Activated T-helper 1 cell treated with anti-CD3 and anti-CD28 coated beads, Interleukin-12 subunit alpha, Interleukin-12 subunit beta, Interleukin-2, Interleukin-4 antibody, amounts not matched to agents 30 ng/mL and 10 ng/mL and 1 ng/mL, durations not matched to agents 14 hours and 24 hours and 36 hours (primary cell): ENCODE measurements at regions not wholly inside any gene's neighbourhood (a gene's known extent, or its start where the extent isn't known, plus 50 kb on each side); places are given as distances from the start of the nearest gene placed in this dataset.
"Not testable (repeated sequence)": the region's sequence is repeated elsewhere in the genome, so short reads cannot be mapped to it uniquely, and the experiment has no call there.

ENCODE experiments used
- DNase-seq: peaks from one replicate; pipeline ENCODE4 v3.0.0; 2021; ENCODE audit warnings: low spot score
- H3K27ac Mint-ChIP-seq: one replicate; pipeline ENCODE4 v1.8.0; 2021; ENCODE audit warnings: mild to moderate bottlenecking, mixed read lengths
- H3K27me3 Mint-ChIP-seq: one replicate; pipeline ENCODE4 v1.8.0; 2022; ENCODE audit warnings: mild to moderate bottlenecking, moderate library complexity, mixed read lengths; ENCODE audit not compliant: insufficient read depth
- H3K36me3 Mint-ChIP-seq: one replicate; pipeline ENCODE4 v1.8.0; 2021; ENCODE audit warnings: low read depth, mixed read lengths
- H3K4me1 Mint-ChIP-seq: one replicate; pipeline ENCODE4 v1.8.0; 2021; ENCODE audit warnings: low read depth, mixed read lengths
- H3K4me3 Mint-ChIP-seq: one replicate; pipeline ENCODE4 v1.8.0; 2021; ENCODE audit warnings: mild to moderate bottlenecking, moderate library complexity, mixed read lengths
- H3K9me3 Mint-ChIP-seq: one replicate; pipeline ENCODE4 v1.8.0; 2021; ENCODE audit warnings: mixed read lengths
- intact Hi-C: fragments of 100-400 bp; cut with micrococcal nuclease; formaldehyde crosslinking; loops from one replicate; pipeline ENCODE4 v1.15.1; 2024

- H3K9me3 Mint-ChIP-seq: peaks cover 4% of the 10 kb centered on the region
- H3K27me3 Mint-ChIP-seq: no peaks in the 10 kb centered on the region
- no peak overlapping the region for H3K4me3 Mint-ChIP-seq
- no peak for DNase-seq
- intact Hi-C loops: no loop called here
- no peaks in the 10 kb centered on the region for H3K4me1 Mint-ChIP-seq
- H3K27ac Mint-ChIP-seq: no peak overlapping the region
- H3K36me3 Mint-ChIP-seq: no peaks in the 10 kb centered on the region
Measured at GRCh38 chr2:34176693-34177092, 577.6 kb upstream of the FAM98A start.

- Mint-ChIP-seq H3K36me3 (no peaks in the 10 kb centered on the region), H3K4me1 (no peaks in the 10 kb centered on the region), H3K9me3 (peaks cover 4% of the 10 kb centered on the region), H3K27ac (no peak overlapping the region), H3K27me3 (no peaks in the 10 kb centered on the region), H3K4me3 (no peak overlapping the region)
- no peak for DNase-seq
- intact Hi-C loops: no loop called here
Measured at GRCh38 chr2:34174506-34174905, 575.4 kb upstream of the FAM98A start.

GRCh38 chr2:34162231-34162630 is 563.1 kb upstream of the FAM98A start:
- H3K4me1 Mint-ChIP-seq: no peaks in the 10 kb centered on the region
- no peak for DNase-seq
- intact Hi-C loops: no loop called here
- H3K9me3 Mint-ChIP-seq: no peaks in the 10 kb centered on the region
- H3K4me3 Mint-ChIP-seq: no peak overlapping the region
- H3K36me3 Mint-ChIP-seq: no peaks in the 10 kb centered on the region
- H3K27me3 Mint-ChIP-seq: no peaks in the 10 kb centered on the region
- H3K27ac Mint-ChIP-seq: no peak overlapping the region

GRCh38 chr2:34161549-34161948 is 562.5 kb upstream of the FAM98A start:
- no peak overlapping the region for H3K27ac Mint-ChIP-seq
- intact Hi-C loops: no loop called here
- no peaks in the 10 kb centered on the region for H3K27me3 Mint-ChIP-seq
- H3K4me1 Mint-ChIP-seq: no peaks in the 10 kb centered on the region
- DNase-seq: no peak
- H3K36me3 Mint-ChIP-seq: no peaks in the 10 kb centered on the region
- H3K9me3 Mint-ChIP-seq: no peaks in the 10 kb centered on the region
- no peak overlapping the region for H3K4me3 Mint-ChIP-seq

GRCh38 chr2:34159901-34160300 is 560.8 kb upstream of the FAM98A start:
- intact Hi-C loops: no loop called here
- H3K9me3 Mint-ChIP-seq: no peaks in the 10 kb centered on the region
- no peak for DNase-seq
- no peaks in the 10 kb centered on the region for H3K4me1 Mint-ChIP-seq
- H3K27ac Mint-ChIP-seq: no peak overlapping the region
- H3K27me3 Mint-ChIP-seq: no peaks in the 10 kb centered on the region
- no peak overlapping the region for H3K4me3 Mint-ChIP-seq
- H3K36me3 Mint-ChIP-seq: no peaks in the 10 kb centered on the region

- intact Hi-C loops: no loop called here
- H3K27ac Mint-ChIP-seq: no peak overlapping the region
- DNase-seq: no peak
- H3K4me3 Mint-ChIP-seq: no peak overlapping the region
- no peaks in the 10 kb centered on the region for H3K27me3 Mint-ChIP-seq
- no peaks in the 10 kb centered on the region for H3K4me1 Mint-ChIP-seq
- peaks cover 4% of the 10 kb centered on the region for H3K9me3 Mint-ChIP-seq
- H3K36me3 Mint-ChIP-seq: no peaks in the 10 kb centered on the region
Measured at GRCh38 chr2:34153484-34153883, 554.4 kb upstream of the FAM98A start.

GRCh38 chr2:34147780-34148179 is 548.7 kb upstream of the FAM98A start:
- Mint-ChIP-seq H3K9me3 (peaks cover 7% of the 10 kb centered on the region), H3K4me3 (no peak overlapping the region), H3K4me1 (no peaks in the 10 kb centered on the region), H3K36me3 (no peaks in the 10 kb centered on the region), H3K27ac (no peak overlapping the region), H3K27me3 (no peaks in the 10 kb centered on the region)
- DNase-seq: no peak
- intact Hi-C loops: no loop called here

- no peak for DNase-seq
- H3K4me3 Mint-ChIP-seq: no peak overlapping the region
- H3K27me3 Mint-ChIP-seq: no peaks in the 10 kb centered on the region
- intact Hi-C loops: no loop called here
- H3K4me1 Mint-ChIP-seq: no peaks in the 10 kb centered on the region
- H3K27ac Mint-ChIP-seq: no peak overlapping the region
- H3K9me3 Mint-ChIP-seq: peaks cover 14% of the 10 kb centered on the region
- H3K36me3 Mint-ChIP-seq: no peaks in the 10 kb centered on the region
Measured at GRCh38 chr2:34143149-34143548, 544.0 kb upstream of the FAM98A start.

GRCh38 chr2:34142531-34143008 is 543.5 kb upstream of the FAM98A start:
- H3K27me3 Mint-ChIP-seq, H3K36me3 Mint-ChIP-seq, H3K27ac Mint-ChIP-seq, H3K4me1 Mint-ChIP-seq, DNase-seq, intact Hi-C loops, H3K4me3 Mint-ChIP-seq: not testable (repeated sequence)
- H3K9me3 Mint-ChIP-seq: peaks cover 14% of the 10 kb centered on the region

GRCh38 chr2:34133065-34133464 is 534.0 kb upstream of the FAM98A start:
- intact Hi-C loops, H3K36me3 Mint-ChIP-seq, H3K4me3 Mint-ChIP-seq, H3K9me3 Mint-ChIP-seq, H3K27ac Mint-ChIP-seq, H3K4me1 Mint-ChIP-seq, H3K27me3 Mint-ChIP-seq, DNase-seq: not testable (repeated sequence)

- no peaks in the 10 kb centered on the region for H3K27me3 Mint-ChIP-seq
- DNase-seq: no peak
- H3K4me1 Mint-ChIP-seq: no peaks in the 10 kb centered on the region
- intact Hi-C loops: no loop called here
- no peak overlapping the region for H3K27ac Mint-ChIP-seq
- no peaks in the 10 kb centered on the region for H3K36me3 Mint-ChIP-seq
- no peak overlapping the region for H3K4me3 Mint-ChIP-seq
- peaks cover 8% of the 10 kb centered on the region for H3K9me3 Mint-ChIP-seq
Measured at GRCh38 chr2:34126279-34126678, 527.2 kb upstream of the FAM98A start.

GRCh38 chr2:34123996-34124785 is 525.1 kb upstream of the FAM98A start:
- intact Hi-C loops: no loop called here
- no peaks in the 10 kb centered on the region for H3K36me3 Mint-ChIP-seq
- no peaks in the 10 kb centered on the region for H3K27me3 Mint-ChIP-seq

GRCh38 chr2:34121076-34121475 is 522.0 kb upstream of the FAM98A start:
- Mint-ChIP-seq H3K36me3 (no peaks in the 10 kb centered on the region), H3K27me3 (no peaks in the 10 kb centered on the region), H3K4me3 (no peak overlapping the region), H3K27ac (no peak overlapping the region), H3K9me3 (peaks cover 6% of the 10 kb centered on the region), H3K4me1 (no peaks in the 10 kb centered on the region)
- DNase-seq: no peak
- intact Hi-C loops: no loop called here

More at GRCh38 chr2:34123996-34124785, 525.1 kb upstream of the FAM98A start:
- H3K9me3 Mint-ChIP-seq: peaks cover 4% of the 10 kb centered on the region
- DNase-seq: no peak
- no peak overlapping the region for H3K27ac Mint-ChIP-seq
- no peak overlapping the region for H3K4me3 Mint-ChIP-seq
- H3K4me1 Mint-ChIP-seq: no peaks in the 10 kb centered on the region

GRCh38 chr2:34115076-34115475 is 516.0 kb upstream of the FAM98A start:
- H3K27ac Mint-ChIP-seq: no peak overlapping the region
- H3K9me3 Mint-ChIP-seq: peaks cover 6% of the 10 kb centered on the region
- no peak overlapping the region for H3K4me3 Mint-ChIP-seq
- no peaks in the 10 kb centered on the region for H3K4me1 Mint-ChIP-seq
- H3K36me3 Mint-ChIP-seq: no peaks in the 10 kb centered on the region
- intact Hi-C loops: no loop called here
- no peaks in the 10 kb centered on the region for H3K27me3 Mint-ChIP-seq
- no peak for DNase-seq
